GM18505 (cell line): ENCODE measurements at regions not wholly inside any gene's neighbourhood (a gene's known extent, or its start where the extent isn't known, plus 50 kb on each side); places are given as distances from the start of the nearest gene placed in this dataset.
"Not testable (repeated sequence)": the region's sequence is repeated elsewhere in the genome, so short reads cannot be mapped to it uniquely, and the experiment has no call there.

Experiments
- ATAC-seq: cut with Tn5 transposase; IDR thresholded peaks from one replicate; pipeline ENCODE4 v1.9.1; 2021; ENCODE audit not compliant: unreplicated experiment
- POLR2A ChIP-seq: IDR thresholded peaks from 4 replicates; pipeline ENCODE4 v1.6.1; 2011; ENCODE audit warnings: borderline replicate concordance; ENCODE audit not compliant: insufficient read depth, insufficient read length; ENCODE audit errors: extremely low read depth

DNA sequence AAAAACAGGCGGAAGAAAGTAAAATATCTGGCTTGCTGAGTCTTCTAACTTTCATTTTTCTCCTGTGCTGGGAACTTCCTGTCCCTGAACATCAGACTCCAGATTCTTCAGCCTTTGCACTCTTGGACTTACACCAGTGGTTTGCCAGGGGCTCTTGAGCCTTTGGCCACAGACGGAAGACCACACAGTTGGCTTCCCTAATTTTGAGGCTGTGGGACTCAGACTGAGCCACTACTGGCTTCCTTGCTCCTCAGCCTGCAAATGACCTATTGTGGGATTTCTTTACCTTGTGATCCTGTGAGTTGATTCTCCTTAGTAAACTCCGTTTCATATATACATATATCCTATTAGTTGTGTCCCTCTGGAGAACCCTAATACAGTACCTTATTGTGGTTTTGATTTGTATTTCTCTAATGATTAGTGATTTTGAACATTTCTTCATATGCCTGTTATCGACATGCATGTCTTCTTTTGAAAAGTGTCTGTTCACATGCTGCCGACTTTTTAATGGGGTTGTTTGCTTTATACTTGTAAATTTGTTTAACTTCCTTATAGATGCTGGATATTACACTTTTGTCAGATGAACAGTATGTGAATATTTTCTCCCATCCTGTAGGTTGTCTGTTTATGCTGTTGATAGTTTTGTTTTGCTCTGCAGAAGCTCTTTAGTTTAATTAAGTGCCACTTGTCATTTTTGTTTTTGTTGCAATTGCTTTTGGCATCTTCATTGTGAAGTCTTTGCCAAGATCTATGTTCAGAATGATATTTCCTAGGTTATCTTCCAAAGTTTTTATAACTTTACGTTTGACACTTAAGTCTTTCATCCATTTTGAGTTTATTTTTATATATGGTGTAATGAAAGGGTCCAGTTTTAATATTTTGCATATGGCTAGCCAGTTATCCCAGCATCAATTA, 348.8 kb upstream of the SETBP1 start:
- no peak for TF ChIP-seq POLR2A
- ATAC-seq: no peak

GRCh38 chr18:44341759-44342158, 338.9 kb upstream of the SETBP1 start:
- no peak for TF ChIP-seq POLR2A
- no peak for ATAC-seq

DNA sequence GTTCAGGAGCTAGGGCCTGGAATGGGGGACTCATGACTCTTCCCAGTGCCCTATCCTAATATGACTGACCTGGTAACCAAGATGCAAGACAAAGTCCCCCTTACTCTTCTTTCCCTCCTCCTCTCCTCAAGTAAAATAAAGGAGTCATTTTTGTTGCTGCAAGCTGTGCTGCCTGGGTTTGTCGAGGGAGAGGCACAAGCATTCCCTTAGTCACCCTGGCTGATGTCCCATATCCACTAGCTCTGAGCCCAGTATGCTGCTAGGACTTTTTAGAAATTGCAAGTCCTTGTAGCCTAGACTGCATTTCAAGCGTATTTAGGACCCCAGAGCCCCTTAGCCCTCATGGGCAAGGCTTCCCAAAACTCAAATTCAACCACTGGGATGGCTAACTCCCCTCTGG, 338.5 kb upstream of the SETBP1 start:
- no peak for TF ChIP-seq POLR2A
- no peak for ATAC-seq

DNA sequence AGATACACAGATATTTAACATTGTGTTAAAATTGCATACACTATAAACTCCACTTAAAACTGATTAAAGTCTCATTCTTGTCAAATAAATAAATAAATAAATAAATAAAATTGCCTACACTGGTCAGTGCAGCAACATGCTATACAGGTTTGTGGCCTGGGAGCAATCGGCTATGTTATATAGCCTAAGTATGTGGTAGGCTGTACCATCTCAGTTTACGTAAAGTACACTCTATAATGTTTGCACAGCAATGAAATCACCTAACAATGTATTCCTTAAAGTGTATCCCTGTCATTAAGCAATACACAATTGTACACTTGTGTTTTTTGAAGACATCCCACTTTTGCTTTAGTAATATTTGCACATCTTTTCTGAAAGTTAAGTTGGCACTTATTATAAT, 337.7 kb upstream of the SETBP1 start:
- no peak for TF ChIP-seq POLR2A
- ATAC-seq: no peak

GRCh38 chr18:44343570-44343969, 337.1 kb upstream of the SETBP1 start:
- no peak for ATAC-seq
- TF ChIP-seq POLR2A: no peak

- TF ChIP-seq POLR2A: no peak
- no peak for ATAC-seq
Observed at GRCh38 chr18:44356566-44357157, 324.0 kb upstream of the SETBP1 start.

GRCh38 chr18:44358402-44358801, 322.3 kb upstream of the SETBP1 start:
- TF ChIP-seq POLR2A: no peak
- no peak for ATAC-seq

DNA sequence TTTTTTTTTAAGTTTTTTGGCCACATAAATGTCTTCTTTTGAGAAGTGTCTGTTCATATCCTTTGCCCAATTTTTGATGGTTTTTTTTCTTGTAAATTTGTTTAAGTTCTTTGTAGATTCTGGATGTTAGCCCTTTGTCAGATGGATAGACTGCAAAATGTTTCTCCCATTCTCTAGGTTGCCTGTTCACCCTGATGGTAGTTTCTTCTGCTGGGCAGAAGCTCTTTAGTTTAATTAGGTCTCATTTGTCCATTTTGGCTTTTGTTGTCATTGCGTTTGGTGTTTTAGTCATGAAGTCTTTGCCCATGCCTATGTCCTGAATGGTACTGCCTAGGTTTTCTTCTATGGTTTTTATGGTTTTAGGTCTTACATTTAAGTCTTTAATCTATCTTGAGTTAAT, 320.9 kb upstream of the SETBP1 start:
- ATAC-seq: not testable (repeated sequence)

- ATAC-seq: not testable (repeated sequence)
Observed at GRCh38 chr18:44362213-44362612, 318.5 kb upstream of the SETBP1 start.

DNA sequence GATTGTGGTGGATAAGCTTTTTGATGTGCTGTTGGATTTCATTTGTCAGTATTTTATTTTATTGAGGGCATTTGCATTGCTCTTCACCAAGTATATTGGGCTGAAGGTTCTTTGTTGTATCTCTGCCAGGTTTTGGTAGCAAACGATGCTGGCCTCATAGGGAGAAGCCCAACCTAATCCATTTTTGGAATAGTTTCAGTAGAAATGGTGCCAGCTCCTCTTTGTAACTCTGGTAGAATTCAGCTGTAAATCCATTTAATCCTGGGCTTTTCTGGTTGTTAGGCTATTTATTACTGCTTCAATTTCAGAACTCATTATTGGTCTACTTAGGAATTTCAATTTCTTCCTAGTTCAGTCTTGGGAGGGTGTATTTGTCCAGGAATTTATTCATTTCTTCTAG, 309.8 kb upstream of the SETBP1 start:
- ATAC-seq: no peak
- TF ChIP-seq POLR2A: no peak

DNA sequence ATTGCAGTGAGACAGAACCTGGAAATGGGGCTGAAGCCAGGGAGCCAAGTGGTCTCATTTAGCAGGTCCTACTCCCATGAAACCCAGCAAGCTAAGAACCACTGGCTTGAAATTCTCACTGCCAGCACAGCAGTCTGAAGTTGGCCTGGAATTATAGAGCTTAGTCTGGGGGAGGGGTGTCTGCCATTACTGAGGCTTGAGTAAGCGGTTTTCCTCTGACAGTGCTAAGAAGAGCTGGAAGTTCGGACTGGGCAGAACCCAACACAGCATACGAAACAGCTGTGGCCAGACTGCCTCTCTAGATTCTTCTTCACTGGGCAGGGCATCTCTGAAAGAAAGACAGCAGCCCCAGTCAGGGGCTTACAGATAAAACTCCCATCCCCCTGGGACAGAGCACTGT, 305.7 kb upstream of the SETBP1 start:
- ATAC-seq: no peak
- TF ChIP-seq POLR2A: no peak

DNA sequence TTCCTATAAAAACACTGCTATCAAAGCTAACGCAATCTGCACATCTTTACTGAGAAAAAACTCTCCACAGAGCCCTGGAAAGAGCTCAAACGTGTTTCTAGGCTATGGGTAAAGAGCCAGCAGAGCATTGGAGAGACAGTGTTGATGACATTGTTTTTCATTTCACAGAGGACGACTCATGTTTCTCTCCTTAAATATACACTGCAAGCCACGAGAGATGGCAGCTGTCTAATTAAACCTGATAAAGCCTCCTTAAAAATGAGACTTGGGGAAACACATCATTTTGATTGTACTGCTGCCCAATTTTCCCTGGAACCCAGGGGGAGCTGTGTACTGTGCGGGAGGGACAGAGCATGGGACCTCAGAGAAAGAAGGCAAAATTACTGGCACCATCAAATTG, 294.3 kb upstream of the SETBP1 start:
- ATAC-seq: no peak

DNA sequence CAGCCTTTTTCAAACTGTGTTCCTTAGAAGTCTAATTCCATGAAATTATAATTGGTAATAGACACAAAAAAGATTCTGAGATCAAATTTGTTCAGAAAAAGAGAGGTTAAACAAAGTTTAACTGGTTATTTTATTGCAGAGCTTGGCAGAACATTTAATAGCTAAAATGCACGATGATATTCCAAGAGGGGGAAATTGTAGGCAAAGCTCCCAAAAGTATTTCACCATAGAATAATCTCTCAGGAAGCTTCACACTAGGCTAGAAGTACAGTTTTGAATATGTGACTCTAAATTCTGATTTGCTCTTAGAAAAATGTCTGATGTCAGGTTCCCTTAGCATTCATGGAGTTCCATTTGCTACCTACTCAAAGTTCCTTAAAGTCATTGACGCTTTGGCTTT, 292.4 kb upstream of the SETBP1 start:
- no peak for ATAC-seq
- no peak for TF ChIP-seq POLR2A

More for the DNA sequence above, 294.3 kb upstream of the SETBP1 start:
- no peak for TF ChIP-seq POLR2A

DNA sequence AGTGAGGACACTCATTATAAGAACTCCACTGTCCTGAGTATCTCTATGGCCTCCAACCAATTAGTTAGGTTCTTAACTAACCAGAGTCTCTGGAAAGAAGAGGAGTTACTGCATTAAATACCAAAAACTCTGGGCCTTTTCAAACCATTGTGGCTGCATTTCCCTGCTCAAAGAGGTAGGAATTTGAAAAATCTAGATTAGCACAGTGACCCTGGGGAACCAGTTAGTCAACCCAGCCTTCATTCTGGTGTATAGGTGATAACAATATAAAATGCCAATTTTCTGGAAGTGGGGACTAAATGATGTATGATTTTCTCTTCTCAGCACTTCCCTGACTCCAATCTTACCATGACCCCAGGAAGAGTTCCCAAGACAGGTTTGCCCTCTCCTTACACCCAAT, 287.8 kb upstream of the SETBP1 start:
- TF ChIP-seq POLR2A: no peak
- no peak for ATAC-seq

GRCh38 chr18:44393406-44393805, 287.3 kb upstream of the SETBP1 start:
- TF ChIP-seq POLR2A: no peak
- ATAC-seq: no peak

- TF ChIP-seq POLR2A: no peak
- ATAC-seq: no peak
Observed at GRCh38 chr18:44396550-44396949, 284.1 kb upstream of the SETBP1 start.
